Calu3 (cell line): ENCODE measurements at regions not wholly inside any gene's neighbourhood (a gene's known extent, or its start where the extent isn't known, plus 50 kb on each side); places are given as distances from the start of the nearest gene placed in this dataset.

Experiments
- BruUV-seq: library from RNA; stranded (reverse); fragments of 400-500 nt; replicated peaks from 2 replicates; lab custom pipeline; 2021; lab: Mats Ljungman, UMichigan
- CTCF ChIA-PET: fragments of 300-600 bp; sonication (Branson Sonifier 250); formaldehyde crosslinking; loops from one replicate; lab custom pipeline; 2022; ENCODE audit warnings: antibody characterized with exemption; lab: Charles Lee
- DNase-seq: peaks from one replicate; pipeline ENCODE4 v3.0.0; 2022
- H3K27ac Mint-ChIP-seq: one replicate; pipeline ENCODE4 v1.8.0; 2022; ENCODE audit warnings: mixed read lengths; ENCODE audit not compliant: unreplicated experiment
- H3K27me3 Mint-ChIP-seq: one replicate; pipeline ENCODE4 v1.8.0; 2022; ENCODE audit warnings: mixed read lengths; ENCODE audit not compliant: unreplicated experiment
- H3K36me3 Mint-ChIP-seq: one replicate; pipeline ENCODE4 v1.8.0; 2022; ENCODE audit warnings: mild to moderate bottlenecking, moderate library complexity, mixed read lengths; ENCODE audit not compliant: insufficient read depth, unreplicated experiment
- H3K4me1 Mint-ChIP-seq: one replicate; pipeline ENCODE4 v1.8.0; 2022; ENCODE audit warnings: mild to moderate bottlenecking, low read depth, mixed read lengths; ENCODE audit not compliant: unreplicated experiment
- H3K4me3 Mint-ChIP-seq: one replicate; pipeline ENCODE4 v1.8.0; 2022; ENCODE audit warnings: mild to moderate bottlenecking, low read depth, moderate library complexity, mixed read lengths; ENCODE audit not compliant: unreplicated experiment
- H3K9me3 Mint-ChIP-seq: one replicate; pipeline ENCODE4 v1.8.0; 2022; ENCODE audit warnings: low read depth, mixed read lengths; ENCODE audit not compliant: unreplicated experiment
- CTCF ChIP-seq: fragments of 200-600 bp; IDR thresholded peaks from one replicate; pipeline ENCODE4 v1.8.0; 2022; ENCODE audit warnings: antibody characterized with exemption; ENCODE audit not compliant: unreplicated experiment
- intact Hi-C: fragments of 100-400 bp; cut with micrococcal nuclease; formaldehyde crosslinking; loops from one replicate; pipeline ENCODE4 v1.10.0; 2022; ENCODE audit not compliant: unreplicated experiment

- no peaks in the 10 kb centered on the region for H3K9me3 Mint-ChIP-seq
- no peak overlapping the region for H3K4me3 Mint-ChIP-seq
- H3K36me3 Mint-ChIP-seq: no peaks in the 10 kb centered on the region
- no TSS peak for BruUV-seq
- no peak for TF ChIP-seq CTCF
- CTCF ChIA-PET: no interaction called here
- no peaks in the 10 kb centered on the region for H3K4me1 Mint-ChIP-seq
- intact Hi-C loops: no loop called here
- no peaks in the 10 kb centered on the region for H3K27me3 Mint-ChIP-seq
- DNase-seq: no peak
- no peak overlapping the region for H3K27ac Mint-ChIP-seq
Measured at GRCh38 chr4:134529629-134530028, 328.0 kb upstream of the PABPC4L start.

- intact Hi-C loops: no loop called here
- Mint-ChIP-seq H3K4me1 (no peaks in the 10 kb centered on the region), H3K9me3 (no peaks in the 10 kb centered on the region), H3K27me3 (no peaks in the 10 kb centered on the region), H3K4me3 (no peak overlapping the region), H3K36me3 (no peaks in the 10 kb centered on the region), H3K27ac (no peak overlapping the region)
- TF ChIP-seq CTCF: no peak
- CTCF ChIA-PET: no interaction called here
- no peak for DNase-seq
- no TSS peak for BruUV-seq
Measured at GRCh38 chr4:134518574-134519217, 317.1 kb upstream of the PABPC4L start.

GRCh38 chr4:134510544-134510943 lies 309.0 kb upstream of the PABPC4L start:
- intact Hi-C loops: no loop called here
- H3K4me1 Mint-ChIP-seq: no peaks in the 10 kb centered on the region
- no peak for DNase-seq
- no peak overlapping the region for H3K27ac Mint-ChIP-seq
- TF ChIP-seq CTCF: no peak
- no peaks in the 10 kb centered on the region for H3K27me3 Mint-ChIP-seq
- CTCF ChIA-PET: no interaction called here
- no peaks in the 10 kb centered on the region for H3K9me3 Mint-ChIP-seq
- H3K4me3 Mint-ChIP-seq: no peak overlapping the region
- BruUV-seq: no TSS peak
- no peaks in the 10 kb centered on the region for H3K36me3 Mint-ChIP-seq

GRCh38 chr4:134505511-134505910 lies 303.9 kb upstream of the PABPC4L start:
- no peak overlapping the region for H3K4me3 Mint-ChIP-seq
- no peak overlapping the region for H3K27ac Mint-ChIP-seq
- DNase-seq: no peak
- no peaks in the 10 kb centered on the region for H3K27me3 Mint-ChIP-seq
- no peaks in the 10 kb centered on the region for H3K4me1 Mint-ChIP-seq
- BruUV-seq: no TSS peak
- no peaks in the 10 kb centered on the region for H3K36me3 Mint-ChIP-seq
- CTCF ChIA-PET: no interaction called here
- no peak for TF ChIP-seq CTCF
- intact Hi-C loops: no loop called here
- no peaks in the 10 kb centered on the region for H3K9me3 Mint-ChIP-seq
